H9 (cell line): ENCODE measurements at regions not wholly inside any gene's neighbourhood (a gene's known extent, or its start where the extent isn't known, plus 50 kb on each side); places are given as distances from the start of the nearest gene placed in this dataset.

Experiments used
- DNase-seq: peaks from one replicate; pipeline ENCODE4 v3.0.0-alpha.2; 2017
- H2AFZ ChIP-seq: one replicate; pipeline ENCODE4 v1.6.1; 2013; ENCODE audit warnings: mild to moderate bottlenecking, low read length, control low read depth, moderate library complexity
- H2AK5ac ChIP-seq: 2 replicates; pipeline ENCODE4 v1.6.1; 2013; ENCODE audit warnings: low read length, control low read depth, mixed read lengths; ENCODE audit not compliant: insufficient read length
- H2BK120ac ChIP-seq: one replicate; pipeline ENCODE4 v1.6.1; 2013; ENCODE audit warnings: low read depth, mild to moderate bottlenecking, low read length, control low read depth, inconsistent platforms; ENCODE audit not compliant: poor library complexity, severe bottlenecking
- H2BK12ac ChIP-seq: 2 replicates; pipeline ENCODE4 v1.6.1; 2013; ENCODE audit warnings: low read length, control low read depth, mixed read lengths, low read depth; ENCODE audit not compliant: insufficient read length
- H2BK15ac ChIP-seq: 2 replicates; pipeline ENCODE4 v1.6.1; 2013; ENCODE audit warnings: low read depth, low read length, control low read depth
- H2BK20ac ChIP-seq: one replicate; pipeline ENCODE4 v1.6.1; 2013; ENCODE audit warnings: low read depth, mild to moderate bottlenecking, low read length, control low read depth, inconsistent platforms; ENCODE audit not compliant: poor library complexity, severe bottlenecking
- H2BK5ac ChIP-seq: 2 replicates; pipeline ENCODE4 v1.6.1; 2013; ENCODE audit warnings: low read length, control low read depth, mixed read lengths; ENCODE audit not compliant: insufficient read length
- H3K14ac ChIP-seq: 2 replicates; pipeline ENCODE4 v1.6.1; 2013; ENCODE audit warnings: low read length, control low read depth; ENCODE audit not compliant: insufficient read depth
- H3K18ac ChIP-seq: 2 replicates; pipeline ENCODE4 v1.6.1; 2013; ENCODE audit warnings: low read depth, mild to moderate bottlenecking, mixed read lengths, low read length, control low read depth; ENCODE audit not compliant: insufficient read length
- H3K23ac ChIP-seq: 2 replicates; pipeline ENCODE4 v1.6.1; 2013; ENCODE audit warnings: low read length, control low read depth, mixed read lengths, low read depth; ENCODE audit not compliant: insufficient read length
- H3K23me2 ChIP-seq: 2 replicates; pipeline ENCODE4 v1.6.1; 2013; ENCODE audit warnings: low read depth, mild to moderate bottlenecking, mixed read lengths, low read length, control low read depth; ENCODE audit not compliant: insufficient read length, poor library complexity, severe bottlenecking
- H3K27ac ChIP-seq: 2 replicates; pipeline ENCODE4 v1.5.1; 2013; ENCODE audit warnings: low read length, control low read depth, mixed read lengths, low read depth; ENCODE audit not compliant: insufficient read length
- H3K27me3 ChIP-seq: 2 replicates; pipeline ENCODE4 v1.6.1; 2013; ENCODE audit warnings: low read length, control low read depth, inconsistent platforms; ENCODE audit not compliant: insufficient read depth
- H3K4ac ChIP-seq: 2 replicates; pipeline ENCODE4 v1.6.1; 2013; ENCODE audit warnings: low read depth, mild to moderate bottlenecking, control low read depth, inconsistent platforms, low read length, moderate library complexity
- H3K4me1 ChIP-seq: 2 replicates; pipeline ENCODE4 v1.6.1; 2013; ENCODE audit warnings: low read length, control low read depth, inconsistent platforms; ENCODE audit not compliant: insufficient read depth
- H3K4me2 ChIP-seq: 2 replicates; pipeline ENCODE4 v1.6.1; 2013; ENCODE audit warnings: low read length, control low read depth, mixed read lengths; ENCODE audit not compliant: insufficient read length, insufficient read depth
- H3K56ac ChIP-seq: 2 replicates; pipeline ENCODE4 v1.6.1; 2013; ENCODE audit warnings: low read depth, mild to moderate bottlenecking, mixed read lengths, low read length, control low read depth; ENCODE audit not compliant: insufficient read length
- H3K79me1 ChIP-seq: 2 replicates; pipeline ENCODE4 v1.6.1; 2013; ENCODE audit warnings: low read depth, mild to moderate bottlenecking, moderate library complexity, low read length, control low read depth, inconsistent platforms; ENCODE audit not compliant: insufficient read depth, poor library complexity, severe bottlenecking
- H3K79me2 ChIP-seq: 2 replicates; pipeline ENCODE4 v1.6.1; 2013; ENCODE audit warnings: low read length, control low read depth, inconsistent platforms; ENCODE audit not compliant: insufficient read depth
- H3K9ac ChIP-seq: 2 replicates; pipeline ENCODE4 v1.6.1; 2013; ENCODE audit warnings: low read length, control low read depth, mixed read lengths; ENCODE audit not compliant: insufficient read length; ENCODE audit errors: extremely low read depth
- H3K9me3 ChIP-seq: one replicate; pipeline ENCODE4 v1.6.1; 2013; ENCODE audit warnings: low read depth, low read length, inconsistent platforms; ENCODE audit not compliant: control insufficient read depth
- H3T11ph ChIP-seq: one replicate; pipeline ENCODE4 v1.6.1; 2013; ENCODE audit warnings: mild to moderate bottlenecking, low read length, control low read depth, inconsistent platforms
- H4K20me1 ChIP-seq: one replicate; pipeline ENCODE4 v1.6.1; 2013; ENCODE audit not compliant: control insufficient read depth, insufficient read length, insufficient read depth
- H4K5ac ChIP-seq: 2 replicates; pipeline ENCODE4 v1.6.1; 2013; ENCODE audit warnings: low read depth, mild to moderate bottlenecking, mixed read lengths, low read length, control low read depth; ENCODE audit not compliant: insufficient read length
- H4K8ac ChIP-seq: replicated peaks from 2 replicates; pipeline ENCODE4 v1.6.1; 2013; ENCODE audit warnings: low read length, control low read depth, mixed read lengths, low read depth; ENCODE audit not compliant: insufficient read length
- H4K91ac ChIP-seq: 2 replicates; pipeline ENCODE4 v1.6.1; 2013; ENCODE audit warnings: low read depth, mild to moderate bottlenecking, moderate library complexity, mixed read lengths, low read length, control low read depth; ENCODE audit not compliant: insufficient read length
- H3K27ac Mint-ChIP-seq, 3 experiments: 2 replicates in 2 of 3; 3 replicates in 1 of 3; pipeline ENCODE4 v1.8.0; 2020 to 2021; ENCODE audit warnings: mixed read lengths in 3 of 3, mild to moderate bottlenecking in 1 of 3, moderate library complexity in 1 of 3
- H3K27me3 Mint-ChIP-seq: 2 replicates; pipeline ENCODE4 v1.8.0; 2021; ENCODE audit warnings: low read depth, mild to moderate bottlenecking, moderate library complexity, mixed read lengths
- H3K36me3 Mint-ChIP-seq, 3 experiments: 2 replicates in 2 of 3; 3 replicates in 1 of 3; pipeline ENCODE4 v1.8.0; 2020 to 2021; ENCODE audit warnings: low read depth in 3 of 3, mixed read lengths in 3 of 3; ENCODE audit not compliant: insufficient read depth in 1 of 3
- H3K4me1 Mint-ChIP-seq, 2 experiments: 2 replicates each; pipeline ENCODE4 v1.8.0; 2020; ENCODE audit warnings: mixed read lengths in 2 of 2
- H3K4me3 Mint-ChIP-seq, 2 experiments: 2 replicates in 1 of 2; 3 replicates in 1 of 2; pipeline ENCODE4 v1.8.0; 2020 to 2021; ENCODE audit warnings: mild to moderate bottlenecking in 2 of 2, mixed read lengths in 2 of 2, moderate library complexity in 1 of 2
- H3K9me3 Mint-ChIP-seq, 2 experiments: 2 replicates in 1 of 2; 3 replicates in 1 of 2; pipeline ENCODE4 v1.8.0; 2020; ENCODE audit warnings: mild to moderate bottlenecking in 2 of 2, mixed read lengths in 2 of 2, moderate library complexity in 1 of 2
- WGBS: extraction: QIAGEN DNeasy Blood & Tissue Kit; methylation state at CpG from one replicate; pipeline ENCODE4 v1.1.7; 2013; ENCODE audit warnings: missing lambda C conversion rate, low lambda C conversion rate, mixed read lengths; ENCODE audit not compliant: insufficient read length; ENCODE audit errors: extremely low coverage; 5-methylcytosine and 5-hydroxymethylcytosine counted together
- TF ChIP-seq, protein P1 (sequence below): fragments of 200-600 bp; sonication (generic); conservative IDR thresholded peaks from 3 replicates; pipeline ENCODE4 v1.8.0; 2021; ENCODE audit warnings: antibody characterized with exemption, mild to moderate bottlenecking

DNA sequence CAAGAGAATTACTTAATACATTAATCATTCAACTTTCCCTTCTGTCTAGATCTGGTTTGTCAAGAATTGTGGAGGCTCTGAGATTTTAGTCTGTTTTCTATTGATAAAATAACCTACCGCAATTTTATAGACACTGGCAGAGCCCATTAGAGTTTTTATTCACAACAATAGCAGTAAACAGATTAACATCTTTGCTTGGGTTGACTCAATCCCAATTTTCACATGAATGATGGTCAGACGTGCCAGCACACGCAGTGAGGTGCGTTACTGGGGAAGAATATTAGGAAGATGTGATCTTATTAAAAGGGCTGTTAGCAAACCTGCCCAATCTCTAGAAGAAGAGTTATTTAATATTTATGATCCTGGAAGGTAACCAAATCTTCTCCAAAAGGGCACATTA is 736.6 kb downstream of the MRPL39 start:
- H3T11ph ChIP-seq = no peak overlapping the region
- TF ChIP-seq, protein P1, sequence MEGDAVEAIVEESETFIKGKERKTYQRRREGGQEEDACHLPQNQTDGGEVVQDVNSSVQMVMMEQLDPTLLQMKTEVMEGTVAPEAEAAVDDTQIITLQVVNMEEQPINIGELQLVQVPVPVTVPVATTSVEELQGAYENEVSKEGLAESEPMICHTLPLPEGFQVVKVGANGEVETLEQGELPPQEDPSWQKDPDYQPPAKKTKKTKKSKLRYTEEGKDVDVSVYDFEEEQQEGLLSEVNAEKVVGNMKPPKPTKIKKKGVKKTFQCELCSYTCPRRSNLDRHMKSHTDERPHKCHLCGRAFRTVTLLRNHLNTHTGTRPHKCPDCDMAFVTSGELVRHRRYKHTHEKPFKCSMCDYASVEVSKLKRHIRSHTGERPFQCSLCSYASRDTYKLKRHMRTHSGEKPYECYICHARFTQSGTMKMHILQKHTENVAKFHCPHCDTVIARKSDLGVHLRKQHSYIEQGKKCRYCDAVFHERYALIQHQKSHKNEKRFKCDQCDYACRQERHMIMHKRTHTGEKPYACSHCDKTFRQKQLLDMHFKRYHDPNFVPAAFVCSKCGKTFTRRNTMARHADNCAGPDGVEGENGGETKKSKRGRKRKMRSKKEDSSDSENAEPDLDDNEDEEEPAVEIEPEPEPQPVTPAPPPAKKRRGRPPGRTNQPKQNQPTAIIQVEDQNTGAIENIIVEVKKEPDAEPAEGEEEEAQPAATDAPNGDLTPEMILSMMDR = no peak
- H3K23ac ChIP-seq = no peak overlapping the region
- no peak overlapping the region for H2BK12ac ChIP-seq
- H3K27me3 ChIP-seq = no peaks in the 10 kb centered on the region
- no peak overlapping the region for H3K56ac ChIP-seq
- no peaks in the 10 kb centered on the region for H3K79me1 ChIP-seq
- no peaks in the 10 kb centered on the region for H3K9me3 ChIP-seq
- no peak overlapping the region for H2BK5ac ChIP-seq
- H4K91ac ChIP-seq = no peak overlapping the region
- H3K4me3 Mint-ChIP-seq = no peak overlapping the region
- H3K4me1 Mint-ChIP-seq = no peaks in the 10 kb centered on the region
- no peak overlapping the region for H3K4ac ChIP-seq
- H3K9ac ChIP-seq = no peak overlapping the region
- peaks cover 0 to 4% (median 0%) of the 10 kb centered on the region in 3 experiments; a peak in 1 of 7 replicates for H3K36me3 Mint-ChIP-seq
- no peak overlapping the region for H2AFZ ChIP-seq
- no peaks in the 10 kb centered on the region for H3K79me2 ChIP-seq
- peaks cover 51 to 55% of the 10 kb centered on the region in 2 experiments for H3K9me3 Mint-ChIP-seq
- H2BK15ac ChIP-seq = no peak overlapping the region
- no peak overlapping the region for H2BK20ac ChIP-seq
- H3K27ac Mint-ChIP-seq = no peak overlapping the region
- H3K27ac ChIP-seq = no peak overlapping the region
- no peaks in the 10 kb centered on the region for H4K20me1 ChIP-seq
- no peak overlapping the region for H4K8ac ChIP-seq
- no peak overlapping the region for H2BK120ac ChIP-seq
- H2AK5ac ChIP-seq = no peak overlapping the region
- no CpG with 5 or more reads among the region's 4 CpGs for WGBS
- no peaks in the 10 kb centered on the region for H3K4me1 ChIP-seq
- H3K14ac ChIP-seq = no peak overlapping the region
- H4K5ac ChIP-seq = no peak overlapping the region
- no peak overlapping the region for H3K4me2 ChIP-seq
- H3K18ac ChIP-seq = no peak overlapping the region
- no peaks in the 10 kb centered on the region for H3K23me2 ChIP-seq
- DNase-seq = no peak
- no peaks in the 10 kb centered on the region for H3K27me3 Mint-ChIP-seq
